GM12878 (cell line): ENCODE measurements at regions not wholly inside any gene's neighbourhood (a gene's known extent, or its start where the extent isn't known, plus 50 kb on each side); places are given as distances from the start of the nearest gene placed in this dataset.

Source experiments
- ATAC-seq: fragments of 200-7000 bp; cut with Tn5 transposase; 3 replicates; pipeline ENCODE4 v1.9.1; 2020; ENCODE audit warnings: mild to moderate bottlenecking, moderate library complexity
- BruUV-seq: library from RNA; stranded (reverse); fragments of 400-500 nt; replicated peaks from 2 replicates; lab custom pipeline; 2021; lab: Mats Ljungman, UMichigan
- CTCF ChIA-PET: fragments of 300-600 bp; sonication (Branson Sonifier 250); formaldehyde crosslinking; extraction: SDS; loops from one replicate; lab custom pipeline; 2021; ENCODE audit warnings: inconsistent platforms; lab: Yijun Ruan, JAX
- POLR2A ChIA-PET: fragments of 350-600 bp; formaldehyde crosslinking; extraction: SDS; loops from one replicate; lab custom pipeline; 2021; ENCODE audit warnings: inconsistent platforms; lab: Charles Lee
- RAD21 ChIA-PET: fragments of 300-600 bp; sonication (Branson Sonifier 250); formaldehyde crosslinking; loops from one replicate; lab custom pipeline; 2023; ENCODE audit warnings: antibody characterized with exemption; ENCODE audit not compliant: unreplicated experiment; lab: Charles Lee
- SMC1A ChIA-PET: fragments of 300-600 bp; sonication (Branson Sonifier 250); formaldehyde crosslinking; loops from one replicate; lab custom pipeline; 2023; ENCODE audit not compliant: unreplicated experiment, uncharacterized antibody; lab: Charles Lee
- DNase-seq: peaks from one replicate; pipeline ENCODE4 v3.0.0-alpha.2; 2011; ENCODE audit warnings: low read depth, low spot score
- FAIRE-seq: peaks from 3 replicates; lab custom pipeline; 2011; peaks lifted over from hg19 to GRCh38; lab: Jason Lieb, UNC
- H2AFZ ChIP-seq: 2 replicates; pipeline ENCODE4 v1.6.0; 2011; ENCODE audit warnings: low read depth, low read length, control low read depth; ENCODE audit not compliant: control insufficient read depth
- H3K27ac ChIP-seq: 2 replicates; pipeline ENCODE4 v1.5.1; 2011; ENCODE audit warnings: control low read depth; ENCODE audit not compliant: control insufficient read depth, insufficient read depth
- H3K27me3 ChIP-seq, 2 experiments: replicated peaks in 1 of 2; 2 replicates each; pipeline versions ENCODE4 v1.6.0 to v1.6.1; 2011; ENCODE audit warnings: low read length in 1 of 2; ENCODE audit not compliant: control insufficient read depth in 2 of 2, insufficient read depth in 2 of 2
- H3K36me3 ChIP-seq, 2 experiments: 2 replicates each; pipeline ENCODE4 v1.5.1; 2011; ENCODE audit warnings: low read length in 1 of 2; ENCODE audit not compliant: control insufficient read depth in 2 of 2, insufficient read depth in 2 of 2
- H3K4me1 ChIP-seq: 2 replicates; pipeline ENCODE4 v1.6.1; 2011; ENCODE audit warnings: mild to moderate bottlenecking, low read length, moderate library complexity, mixed read lengths; ENCODE audit not compliant: control insufficient read depth, insufficient read depth
- H3K4me2 ChIP-seq: 2 replicates; pipeline ENCODE4 v1.6.0; 2011; ENCODE audit warnings: control low read depth; ENCODE audit not compliant: control insufficient read depth, insufficient read depth
- H3K4me3 ChIP-seq: fragments of 200-600 bp; sonication (generic); 2 replicates; pipeline ENCODE4 v1.5.1; 2016
- H3K79me2 ChIP-seq: 2 replicates; pipeline ENCODE4 v1.6.0; 2011; ENCODE audit warnings: low read length; ENCODE audit not compliant: control insufficient read depth, insufficient read depth
- H3K9ac ChIP-seq: 2 replicates; pipeline ENCODE4 v1.8.0; 2011; ENCODE audit warnings: low read length, control low read depth, mixed read lengths; ENCODE audit not compliant: control insufficient read depth, insufficient read depth
- H3K9me3 ChIP-seq: replicated peaks from 3 replicates; pipeline ENCODE4 v1.5.1; 2011; ENCODE audit warnings: mild to moderate bottlenecking, low read length; ENCODE audit not compliant: control insufficient read depth, insufficient read depth
- H4K20me1 ChIP-seq: 2 replicates; pipeline ENCODE4 v1.6.0; 2011; ENCODE audit not compliant: control insufficient read depth, insufficient read depth
- GATAD2B ChIP-seq: fragments of 450-650 bp; conservative IDR thresholded peaks from 2 replicates; pipeline ENCODE4 v1.6.1; 2017; ENCODE audit warnings: low read depth, mild to moderate bottlenecking, moderate library complexity
- HDAC6 ChIP-seq: fragments of 200-600 bp; sonication (generic); IDR thresholded peaks from one replicate; pipeline ENCODE4 v1.8.0; 2017; ENCODE audit warnings: antibody characterized with exemption; ENCODE audit not compliant: unreplicated experiment
- MEF2B ChIP-seq: fragments of 450-650 bp; IDR thresholded peaks from 2 replicates; pipeline ENCODE4 v1.6.1; 2018; ENCODE audit warnings: mild to moderate bottlenecking, moderate library complexity; ENCODE audit not compliant: partially characterized antibody, poor library complexity, severe bottlenecking
- RUNX3 ChIP-seq: IDR thresholded peaks from 2 replicates; pipeline ENCODE4 v1.6.1; 2012; ENCODE audit warnings: low read length, inconsistent platforms
- YY1 ChIP-seq: IDR thresholded peaks from 2 replicates; pipeline ENCODE4 v1.6.1; 2011; ENCODE audit warnings: low read depth, mild to moderate bottlenecking, low read length
- ZNF622 ChIP-seq: fragments of 450-650 bp; IDR thresholded peaks from 2 replicates; pipeline ENCODE4 v1.6.1; 2017; ENCODE audit warnings: mild to moderate bottlenecking, inconsistent platforms
- WGBS: methylation state at CpG from one replicate; pipeline ENCODE4 v1.1.6; 2016; ENCODE audit warnings: low lambda C conversion rate; ENCODE audit not compliant: insufficient replicate concordance, insufficient coverage; ENCODE audit errors: missing lambda C conversion rate; 5-methylcytosine and 5-hydroxymethylcytosine counted together
- in situ Hi-C: fragments of 300-500 bp; cut with MboI; formaldehyde crosslinking; loops from 9 replicates; pipeline ENCODE4 v1.14.3; 2018; ENCODE audit warnings: mixed read lengths
- intact Hi-C: fragments of 100-400 bp; cut with micrococcal nuclease; formaldehyde crosslinking; loops from one replicate; pipeline ENCODE4 v1.14.2; 2022; ENCODE audit not compliant: unreplicated experiment
- TF ChIP-seq, protein P1 (sequence below): IDR thresholded peaks from 2 replicates; pipeline ENCODE4 v1.6.1; 2011; ENCODE audit warnings: borderline replicate concordance, low read depth, mild to moderate bottlenecking, moderate library complexity, mixed read lengths, low read length; ENCODE audit not compliant: insufficient read depth; ENCODE audit errors: extremely low read length
- TF ChIP-seq, protein P2 (sequence below): IDR thresholded peaks from 2 replicates; pipeline ENCODE4 v1.6.1; 2011; ENCODE audit warnings: borderline replicate concordance, low read depth, mild to moderate bottlenecking, moderate library complexity, low read length; ENCODE audit not compliant: insufficient read depth, poor library complexity, severe bottlenecking

DNA sequence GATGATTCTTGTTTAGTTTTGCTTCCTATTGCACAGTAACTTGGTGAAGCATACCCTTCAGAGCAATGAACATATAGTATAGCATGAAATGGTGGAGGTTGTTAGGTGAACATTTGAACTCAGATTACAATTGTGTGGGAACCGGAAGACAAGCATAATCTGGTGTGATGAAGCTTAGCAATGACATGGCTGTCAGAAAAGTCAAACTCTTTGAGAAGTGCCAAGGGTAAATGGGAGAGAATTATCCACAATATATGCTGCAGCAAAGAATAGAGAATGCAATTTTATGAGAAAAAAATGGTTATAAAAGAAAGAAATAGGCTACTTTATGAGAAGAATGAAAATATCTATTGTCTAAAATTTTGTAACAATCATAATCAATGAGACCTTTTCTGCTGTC is 1536.7 kb downstream of the SI start:
- Histone ChIP-seq H3K9ac (no peak overlapping the region), H3K79me2 (no peaks in the 10 kb centered on the region), H2AFZ (no peak overlapping the region), H3K36me3 (no peaks in the 10 kb centered on the region), H3K27me3 (no peaks in the 10 kb centered on the region), H3K27ac (no peak overlapping the region), H4K20me1 (no peaks in the 10 kb centered on the region), H3K4me1 (no peaks in the 10 kb centered on the region), H3K9me3 (no peaks in the 10 kb centered on the region), H3K4me3 (no peak overlapping the region), H3K4me2 (no peak overlapping the region)
- no peak for FAIRE-seq
- no peak for TF ChIP-seq MEF2B
- no peak for TF ChIP-seq RUNX3
- TF ChIP-seq GATAD2B = no peak
- no peak for TF ChIP-seq HDAC6
- TF ChIP-seq, protein P1, sequence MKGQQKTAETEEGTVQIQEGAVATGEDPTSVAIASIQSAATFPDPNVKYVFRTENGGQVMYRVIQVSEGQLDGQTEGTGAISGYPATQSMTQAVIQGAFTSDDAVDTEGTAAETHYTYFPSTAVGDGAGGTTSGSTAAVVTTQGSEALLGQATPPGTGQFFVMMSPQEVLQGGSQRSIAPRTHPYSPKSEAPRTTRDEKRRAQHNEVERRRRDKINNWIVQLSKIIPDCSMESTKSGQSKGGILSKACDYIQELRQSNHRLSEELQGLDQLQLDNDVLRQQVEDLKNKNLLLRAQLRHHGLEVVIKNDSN = no peak
- no peak for TF ChIP-seq ZNF622
- TF ChIP-seq, protein P2, sequence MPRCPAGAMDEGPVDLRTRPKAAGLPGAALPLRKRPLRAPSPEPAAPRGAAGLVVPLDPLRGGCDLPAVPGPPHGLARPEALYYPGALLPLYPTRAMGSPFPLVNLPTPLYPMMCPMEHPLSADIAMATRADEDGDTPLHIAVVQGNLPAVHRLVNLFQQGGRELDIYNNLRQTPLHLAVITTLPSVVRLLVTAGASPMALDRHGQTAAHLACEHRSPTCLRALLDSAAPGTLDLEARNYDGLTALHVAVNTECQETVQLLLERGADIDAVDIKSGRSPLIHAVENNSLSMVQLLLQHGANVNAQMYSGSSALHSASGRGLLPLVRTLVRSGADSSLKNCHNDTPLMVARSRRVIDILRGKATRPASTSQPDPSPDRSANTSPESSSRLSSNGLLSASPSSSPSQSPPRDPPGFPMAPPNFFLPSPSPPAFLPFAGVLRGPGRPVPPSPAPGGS = no peak
- TF ChIP-seq YY1 = no peak
- ChIA-PET CTCF (no interaction called here), POLR2A (no interaction called here), SMC1A (no interaction called here), RAD21 (no interaction called here)
- no peak for DNase-seq
- WGBS = 0% methylated on average over 1 of the region's 1 CpG
- ATAC-seq = no peak
- BruUV-seq = no TSS peak
- in situ Hi-C loops (no loop called here), intact Hi-C loops (no loop called here)
